GM12873 (cell line): ENCODE measurements at regions not wholly inside any gene's neighbourhood (a gene's known extent, or its start where the extent isn't known, plus 50 kb on each side); places are given as distances from the start of the nearest gene placed in this dataset.

Experiments used
- TF ChIP-seq, protein P1 (sequence below): IDR thresholded peaks from 2 replicates; pipeline ENCODE4 v1.5.1; 2012; ENCODE audit warnings: low read depth, mild to moderate bottlenecking, moderate library complexity, low read length, control low read depth; ENCODE audit not compliant: insufficient read depth; ENCODE audit errors: missing control alignments

DNA sequence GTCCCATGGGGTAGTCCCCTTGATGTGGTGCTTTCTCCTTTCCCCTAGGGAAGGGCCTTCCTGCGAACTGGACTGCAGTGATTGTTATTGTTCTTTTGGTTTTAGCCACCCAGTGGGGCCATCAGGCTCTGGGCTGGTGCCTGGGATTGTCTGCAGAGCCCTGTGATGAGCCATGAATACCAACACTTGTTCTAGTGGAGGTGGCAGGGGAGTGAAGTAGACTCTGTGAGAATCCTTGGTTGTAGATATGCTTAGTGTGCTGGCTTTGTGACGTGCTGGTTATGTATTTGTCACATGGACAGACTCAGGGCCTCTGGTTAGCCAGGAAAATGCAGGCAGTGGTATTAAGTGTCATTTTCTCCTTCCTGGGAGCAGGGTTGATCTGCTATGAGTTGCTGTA lies 51.8 kb upstream of the NDUFB4 start:
- TF ChIP-seq, protein P1, sequence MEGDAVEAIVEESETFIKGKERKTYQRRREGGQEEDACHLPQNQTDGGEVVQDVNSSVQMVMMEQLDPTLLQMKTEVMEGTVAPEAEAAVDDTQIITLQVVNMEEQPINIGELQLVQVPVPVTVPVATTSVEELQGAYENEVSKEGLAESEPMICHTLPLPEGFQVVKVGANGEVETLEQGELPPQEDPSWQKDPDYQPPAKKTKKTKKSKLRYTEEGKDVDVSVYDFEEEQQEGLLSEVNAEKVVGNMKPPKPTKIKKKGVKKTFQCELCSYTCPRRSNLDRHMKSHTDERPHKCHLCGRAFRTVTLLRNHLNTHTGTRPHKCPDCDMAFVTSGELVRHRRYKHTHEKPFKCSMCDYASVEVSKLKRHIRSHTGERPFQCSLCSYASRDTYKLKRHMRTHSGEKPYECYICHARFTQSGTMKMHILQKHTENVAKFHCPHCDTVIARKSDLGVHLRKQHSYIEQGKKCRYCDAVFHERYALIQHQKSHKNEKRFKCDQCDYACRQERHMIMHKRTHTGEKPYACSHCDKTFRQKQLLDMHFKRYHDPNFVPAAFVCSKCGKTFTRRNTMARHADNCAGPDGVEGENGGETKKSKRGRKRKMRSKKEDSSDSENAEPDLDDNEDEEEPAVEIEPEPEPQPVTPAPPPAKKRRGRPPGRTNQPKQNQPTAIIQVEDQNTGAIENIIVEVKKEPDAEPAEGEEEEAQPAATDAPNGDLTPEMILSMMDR: no peak

DNA sequence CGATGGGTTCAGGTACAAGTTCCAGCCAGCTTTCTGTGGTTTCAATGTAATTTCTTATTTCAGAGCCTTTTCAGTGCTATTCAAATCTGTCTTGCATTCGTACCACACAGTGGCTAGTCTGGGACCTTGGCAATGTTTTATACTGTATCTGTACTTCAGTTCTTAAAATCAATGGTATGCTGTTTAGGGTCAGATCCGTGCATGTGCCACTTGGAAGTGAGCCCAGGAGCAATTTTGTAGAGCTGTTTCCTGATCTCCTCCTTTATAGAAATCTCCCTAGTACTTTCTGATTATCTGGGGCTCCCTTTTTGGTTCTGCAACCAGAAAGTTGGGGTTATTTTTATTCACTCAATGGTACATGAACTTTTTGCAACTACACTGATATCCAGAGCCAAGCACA lies 59.5 kb upstream of the NDUFB4 start:
- TF ChIP-seq, protein P1: no peak

DNA sequence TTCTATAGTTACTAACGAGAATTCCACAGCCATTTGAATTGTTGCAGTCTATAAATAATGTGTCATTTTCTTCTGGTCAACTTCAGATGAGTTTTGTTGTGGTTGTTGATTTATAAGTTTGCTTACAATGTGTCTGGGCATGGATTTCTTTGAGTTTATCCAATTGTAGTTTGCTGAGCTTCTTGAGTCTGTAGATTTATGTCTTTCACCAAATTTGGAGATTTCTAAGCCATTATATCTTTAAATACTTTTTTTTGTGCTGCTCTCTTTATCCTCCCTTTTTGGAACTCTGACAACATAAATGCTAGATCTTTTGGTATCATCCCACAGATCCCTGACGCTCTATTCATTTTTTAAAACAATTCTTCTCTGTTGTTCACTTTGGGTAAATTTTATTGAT lies 63.2 kb upstream of the NDUFB4 start:
- TF ChIP-seq, protein P1: no peak

DNA sequence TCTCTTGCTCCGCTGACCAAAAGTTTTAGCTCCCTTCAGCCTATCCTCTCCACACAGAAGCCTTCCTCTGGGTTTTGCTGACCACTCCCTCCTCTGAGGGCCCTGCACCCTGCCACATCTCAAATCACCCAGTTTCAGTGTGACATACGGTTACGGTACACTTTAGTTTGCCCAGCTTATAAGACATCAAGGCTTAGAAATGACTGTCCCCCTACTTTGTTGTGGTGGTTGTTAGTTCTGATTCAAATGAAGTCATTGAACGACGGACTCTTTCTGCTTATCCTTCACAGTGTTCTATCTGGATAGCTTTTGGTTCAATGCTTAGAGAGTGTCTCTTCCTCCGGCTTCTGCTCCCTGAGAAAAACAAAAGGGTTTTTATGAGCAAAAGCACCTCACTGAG lies 68.0 kb upstream of the NDUFB4 start:
- TF ChIP-seq, protein P1: no peak

DNA sequence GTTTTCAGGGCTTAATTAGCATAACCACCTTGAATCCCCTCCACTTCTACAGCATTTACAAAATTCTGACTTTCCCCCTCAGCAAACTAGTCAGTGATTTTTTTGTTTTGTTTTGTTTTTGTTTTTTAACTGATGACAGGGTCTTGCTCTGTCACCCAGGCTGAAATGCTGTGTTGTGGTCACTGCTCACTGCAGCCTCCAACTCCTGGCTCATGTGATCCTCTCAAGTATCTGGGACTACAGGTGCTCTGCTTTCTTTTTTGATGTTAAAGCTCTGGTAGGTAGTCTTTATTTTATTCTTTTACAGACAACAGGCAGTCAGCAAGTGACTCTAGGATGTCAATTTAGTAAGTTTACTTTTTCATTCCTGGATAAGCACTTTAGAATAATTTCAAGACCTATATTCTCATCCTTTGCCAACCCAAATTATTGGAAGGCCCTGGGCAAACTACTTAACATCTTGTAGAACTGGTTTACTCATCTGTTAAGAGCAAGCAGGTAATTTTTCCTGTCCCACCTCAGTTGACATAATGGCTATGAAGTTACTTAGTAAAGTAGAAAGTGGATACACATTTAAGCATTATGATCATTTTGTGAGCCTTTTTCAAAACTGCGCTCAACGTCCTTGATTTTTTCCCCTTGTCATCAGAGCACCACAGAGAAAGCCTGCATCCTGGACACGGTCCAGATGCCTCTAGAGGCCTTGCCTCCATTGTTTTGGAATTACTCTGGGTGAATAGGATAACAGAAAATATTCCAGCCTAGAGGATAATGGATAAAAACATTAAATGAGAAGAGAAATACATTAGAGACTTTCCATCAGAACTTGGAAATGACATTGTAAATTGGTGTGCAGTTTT lies 69.9 kb upstream of the NDUFB4 start:
- TF ChIP-seq, protein P1: no peak

DNA sequence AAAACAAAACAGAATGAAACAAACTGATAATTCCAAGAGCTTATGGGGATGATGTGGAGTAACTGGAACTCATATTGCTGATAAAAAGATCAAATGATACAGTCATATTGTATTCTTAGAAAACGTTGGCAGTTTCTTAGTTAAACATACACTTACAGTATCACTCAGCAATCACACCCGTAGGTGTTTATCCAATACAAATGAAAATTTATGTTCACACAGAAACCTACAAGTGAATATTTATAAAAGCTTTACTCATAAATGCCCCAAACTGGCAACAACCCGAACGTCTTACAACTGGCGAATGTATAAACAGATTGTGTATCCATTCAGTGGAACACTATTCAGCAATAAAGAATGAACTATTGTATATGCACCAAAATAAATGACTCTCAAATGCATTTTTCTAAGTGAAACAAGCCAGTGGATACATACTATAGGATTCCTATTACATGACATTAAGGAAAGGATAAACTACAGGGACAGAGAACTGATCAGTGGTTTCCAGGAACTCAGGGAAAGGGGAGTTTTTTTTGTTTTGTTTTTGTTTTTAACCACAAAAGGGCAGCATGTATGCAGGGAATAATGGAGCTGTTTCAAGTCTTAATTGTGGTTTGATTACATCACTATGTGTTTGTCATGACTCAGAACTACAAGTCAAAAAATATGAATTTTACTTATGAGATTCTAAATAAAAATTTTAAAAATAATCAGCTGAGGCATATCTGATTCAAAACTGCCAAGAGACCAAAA lies 71.8 kb upstream of the NDUFB4 start:
- TF ChIP-seq, protein P1: no peak

DNA sequence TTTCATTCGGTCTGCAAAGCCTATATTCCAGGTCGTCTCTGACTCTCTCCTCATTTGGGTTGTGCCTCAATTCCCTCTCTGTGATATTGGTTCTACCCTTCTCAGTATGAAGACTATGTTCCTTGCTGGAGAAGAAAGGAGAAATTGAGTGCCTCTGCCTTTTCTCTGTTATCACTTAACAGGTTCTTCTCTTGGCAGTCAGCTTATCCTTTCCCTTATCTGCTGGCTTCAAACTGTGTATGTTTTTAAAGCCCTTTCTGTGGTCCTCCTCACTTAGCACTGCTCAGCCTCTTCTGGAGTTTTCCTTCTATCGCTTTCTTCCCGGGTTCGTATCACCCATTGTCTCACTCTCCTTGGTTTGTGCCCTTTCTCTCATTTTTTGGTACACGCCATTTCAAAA lies 65.3 kb upstream of the FSTL1 start:
- TF ChIP-seq, protein P1: no peak
